Astrocyte (in vitro differentiated cells and primary cell): ENCODE measurements at regions not wholly inside any gene's neighbourhood (a gene's known extent, or its start where the extent isn't known, plus 50 kb on each side); places are given as distances from the start of the nearest gene placed in this dataset.

Experiments used
- DNase-seq: peaks from one replicate; pipeline ENCODE4 v3.0.0-alpha.2; 2010; ENCODE audit warnings: low read depth
- FAIRE-seq: peaks from 2 replicates; lab custom pipeline; 2011; peaks lifted over from hg19 to GRCh38; lab: Jason Lieb, UNC
- H2AFZ ChIP-seq: 2 replicates; pipeline ENCODE4 v1.6.0; 2012; ENCODE audit warnings: low read depth, low read length, inconsistent platforms
- H3K27ac ChIP-seq: 2 replicates; pipeline ENCODE4 v1.5.1; 2011; ENCODE audit warnings: low read depth, low read length, inconsistent platforms
- H3K27me3 ChIP-seq: 2 replicates; pipeline ENCODE4 v1.6.0; 2011; ENCODE audit warnings: low read length, inconsistent platforms; ENCODE audit not compliant: insufficient read depth
- H3K36me3 ChIP-seq: 2 replicates; pipeline ENCODE4 v1.5.1; 2011; ENCODE audit warnings: low read length, inconsistent platforms; ENCODE audit not compliant: insufficient read depth
- H3K4me1 ChIP-seq: 2 replicates; pipeline ENCODE4 v1.5.1; 2011; ENCODE audit warnings: low read length, inconsistent platforms; ENCODE audit not compliant: insufficient read depth
- H3K4me2 ChIP-seq: 2 replicates; pipeline ENCODE4 v1.6.0; 2012; ENCODE audit warnings: low read length, inconsistent platforms
- H3K4me3 ChIP-seq: 2 replicates; pipeline ENCODE4 v1.5.1; 2011; ENCODE audit warnings: low read depth, mild to moderate bottlenecking, low read length, inconsistent platforms; ENCODE audit not compliant: insufficient read depth
- H3K79me2 ChIP-seq: 2 replicates; pipeline ENCODE4 v1.6.0; 2012; ENCODE audit warnings: mild to moderate bottlenecking, low read length, inconsistent platforms; ENCODE audit not compliant: insufficient read depth
- H3K9ac ChIP-seq: 2 replicates; pipeline ENCODE4 v1.6.0; 2012; ENCODE audit warnings: mild to moderate bottlenecking, low read length, inconsistent platforms
- H3K9me3 ChIP-seq: 2 replicates; pipeline ENCODE4 v1.5.1; 2012; ENCODE audit warnings: low read depth, mild to moderate bottlenecking, low read length, inconsistent platforms; ENCODE audit not compliant: insufficient read depth
- H4K20me1 ChIP-seq: 2 replicates; pipeline ENCODE4 v1.6.0; 2012; ENCODE audit warnings: low read length, inconsistent platforms; ENCODE audit not compliant: insufficient read depth
- H3K27ac Mint-ChIP-seq: one replicate; pipeline ENCODE4 v1.8.0; 2021; ENCODE audit warnings: mild to moderate bottlenecking, mixed read lengths; ENCODE audit not compliant: unreplicated experiment
- H3K27me3 Mint-ChIP-seq: one replicate; pipeline ENCODE4 v1.8.0; 2021; ENCODE audit warnings: low read depth, mixed read lengths; ENCODE audit not compliant: unreplicated experiment
- H3K36me3 Mint-ChIP-seq: one replicate; pipeline ENCODE4 v1.8.0; 2021; ENCODE audit warnings: low read depth, mixed read lengths; ENCODE audit not compliant: unreplicated experiment
- H3K4me1 Mint-ChIP-seq: one replicate; pipeline ENCODE4 v1.8.0; 2021; ENCODE audit warnings: low read depth, mixed read lengths; ENCODE audit not compliant: unreplicated experiment
- H3K4me3 Mint-ChIP-seq: one replicate; pipeline ENCODE4 v1.8.0; 2021; ENCODE audit warnings: mild to moderate bottlenecking, moderate library complexity, mixed read lengths; ENCODE audit not compliant: unreplicated experiment
- H3K9me3 Mint-ChIP-seq: one replicate; pipeline ENCODE4 v1.8.0; 2021; ENCODE audit warnings: mild to moderate bottlenecking, mixed read lengths; ENCODE audit not compliant: unreplicated experiment
- EZH2 ChIP-seq: IDR thresholded peaks from 2 replicates; pipeline ENCODE4 v1.6.1; 2012; ENCODE audit warnings: mild to moderate bottlenecking, low read length, inconsistent platforms; ENCODE audit not compliant: insufficient read depth
- TF ChIP-seq, protein P1 (sequence below): IDR thresholded peaks from 2 replicates; pipeline ENCODE4 v1.5.1; 2011; ENCODE audit warnings: low read depth, mild to moderate bottlenecking, inconsistent platforms, low read length, moderate library complexity; ENCODE audit not compliant: insufficient read depth

DNA sequence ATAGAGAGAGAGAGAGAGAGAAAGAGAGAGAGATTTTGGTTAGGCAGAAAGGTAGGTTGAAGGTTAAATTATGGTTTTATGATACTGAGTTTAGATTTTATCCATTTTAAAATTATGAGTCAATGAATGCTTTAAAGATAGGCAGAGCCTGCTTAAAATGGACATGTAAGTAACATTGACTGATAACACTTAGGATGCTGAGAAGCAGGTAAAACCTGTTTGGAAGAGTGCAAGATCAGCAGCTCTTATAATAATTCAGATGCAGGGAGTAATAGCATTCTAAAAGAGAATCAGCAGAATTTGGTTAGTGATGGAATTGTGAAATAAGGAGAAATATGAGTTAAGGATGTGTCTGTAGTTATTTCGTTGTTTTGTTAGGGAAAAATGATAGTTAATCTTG lies 446.6 kb downstream of the PLA2G4A start:
- Mint-ChIP-seq H3K27ac (no peak overlapping the region), H3K27me3 (no peaks in the 10 kb centered on the region), H3K36me3 (no peaks in the 10 kb centered on the region), H3K9me3 (no peaks in the 10 kb centered on the region), H3K4me1 (no peaks in the 10 kb centered on the region), H3K4me3 (no peak overlapping the region)
- no peaks in the 10 kb centered on the region for H4K20me1 ChIP-seq
- no peak overlapping the region for H3K4me2 ChIP-seq
- H3K27ac ChIP-seq: no peak overlapping the region
- no peaks in the 10 kb centered on the region for H3K9me3 ChIP-seq
- no peaks in the 10 kb centered on the region for H3K27me3 ChIP-seq
- no peaks in the 10 kb centered on the region for H3K4me1 ChIP-seq
- FAIRE-seq (no peak), DNase-seq (no peak)
- no peak overlapping the region for H3K9ac ChIP-seq
- no peak for TF ChIP-seq EZH2
- TF ChIP-seq, protein P1, sequence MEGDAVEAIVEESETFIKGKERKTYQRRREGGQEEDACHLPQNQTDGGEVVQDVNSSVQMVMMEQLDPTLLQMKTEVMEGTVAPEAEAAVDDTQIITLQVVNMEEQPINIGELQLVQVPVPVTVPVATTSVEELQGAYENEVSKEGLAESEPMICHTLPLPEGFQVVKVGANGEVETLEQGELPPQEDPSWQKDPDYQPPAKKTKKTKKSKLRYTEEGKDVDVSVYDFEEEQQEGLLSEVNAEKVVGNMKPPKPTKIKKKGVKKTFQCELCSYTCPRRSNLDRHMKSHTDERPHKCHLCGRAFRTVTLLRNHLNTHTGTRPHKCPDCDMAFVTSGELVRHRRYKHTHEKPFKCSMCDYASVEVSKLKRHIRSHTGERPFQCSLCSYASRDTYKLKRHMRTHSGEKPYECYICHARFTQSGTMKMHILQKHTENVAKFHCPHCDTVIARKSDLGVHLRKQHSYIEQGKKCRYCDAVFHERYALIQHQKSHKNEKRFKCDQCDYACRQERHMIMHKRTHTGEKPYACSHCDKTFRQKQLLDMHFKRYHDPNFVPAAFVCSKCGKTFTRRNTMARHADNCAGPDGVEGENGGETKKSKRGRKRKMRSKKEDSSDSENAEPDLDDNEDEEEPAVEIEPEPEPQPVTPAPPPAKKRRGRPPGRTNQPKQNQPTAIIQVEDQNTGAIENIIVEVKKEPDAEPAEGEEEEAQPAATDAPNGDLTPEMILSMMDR: no peak
- no peaks in the 10 kb centered on the region for H3K79me2 ChIP-seq
- H2AFZ ChIP-seq: no peak overlapping the region
- H3K36me3 ChIP-seq: no peaks in the 10 kb centered on the region
- no peak overlapping the region for H3K4me3 ChIP-seq

DNA sequence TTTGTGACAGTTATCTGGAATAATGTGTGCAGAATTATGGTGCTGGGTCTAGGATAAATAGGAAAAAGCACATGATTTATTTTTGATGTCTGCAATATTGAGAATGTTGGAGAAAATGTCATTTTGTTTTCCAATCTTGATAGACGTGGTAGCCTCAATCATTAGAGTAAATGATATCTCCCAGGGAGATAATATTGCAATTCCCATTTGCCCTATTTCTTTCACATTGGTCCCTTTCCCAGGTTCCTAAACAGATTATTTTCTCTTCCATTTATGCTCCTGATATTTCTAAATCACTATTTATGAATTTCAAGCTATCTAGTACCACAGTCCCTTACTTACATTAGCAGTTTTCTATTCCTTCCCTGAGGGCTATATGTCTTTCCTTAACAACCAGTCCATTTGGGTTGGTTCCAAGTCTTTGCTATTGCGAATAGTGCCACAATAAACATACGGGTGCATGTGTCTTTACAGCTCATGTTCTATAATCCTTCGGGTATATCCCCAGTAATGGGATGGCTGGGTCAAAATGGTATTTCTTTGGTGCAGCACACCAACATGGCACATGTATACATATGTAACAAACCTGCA lies 447.3 kb downstream of the PLA2G4A start:
- Mint-ChIP-seq H3K27me3 (no peaks in the 10 kb centered on the region), H3K27ac (no peak overlapping the region), H3K4me3 (no peak overlapping the region), H3K36me3 (no peaks in the 10 kb centered on the region), H3K9me3 (no peaks in the 10 kb centered on the region), H3K4me1 (no peaks in the 10 kb centered on the region)
- H3K9me3 ChIP-seq: no peaks in the 10 kb centered on the region
- H3K4me2 ChIP-seq: no peak overlapping the region
- no peaks in the 10 kb centered on the region for H3K79me2 ChIP-seq
- no peaks in the 10 kb centered on the region for H3K27me3 ChIP-seq
- H2AFZ ChIP-seq: no peak overlapping the region
- H3K4me3 ChIP-seq: no peak overlapping the region
- FAIRE-seq (no peak), DNase-seq (no peak)
- TF ChIP-seq, protein P1: no peak
- no peak for TF ChIP-seq EZH2
- no peaks in the 10 kb centered on the region for H4K20me1 ChIP-seq
- H3K4me1 ChIP-seq: no peaks in the 10 kb centered on the region
- H3K36me3 ChIP-seq: no peaks in the 10 kb centered on the region
- no peak overlapping the region for H3K27ac ChIP-seq
- H3K9ac ChIP-seq: no peak overlapping the region

DNA sequence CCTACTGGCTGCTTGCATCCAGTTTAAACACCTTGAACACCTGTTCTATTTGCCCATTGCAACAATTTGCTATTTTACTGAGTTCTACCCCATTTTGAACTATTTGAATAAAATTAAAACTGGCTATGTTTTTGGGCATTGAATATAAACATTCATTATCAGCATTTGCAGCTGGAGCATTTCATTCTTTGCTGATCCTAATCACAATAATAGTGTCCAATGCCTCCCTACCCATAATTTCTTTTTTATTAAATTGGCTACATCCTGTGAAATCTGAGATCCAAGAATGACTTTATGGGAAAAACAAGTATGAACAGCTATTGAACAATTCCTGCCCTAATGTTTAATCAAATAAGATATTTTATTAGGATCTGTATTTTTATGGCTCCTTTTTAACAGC lies 447.9 kb downstream of the PLA2G4A start:
- FAIRE-seq (no peak), DNase-seq (no peak)
- H3K9me3 ChIP-seq: no peaks in the 10 kb centered on the region
- no peaks in the 10 kb centered on the region for H3K36me3 Mint-ChIP-seq
- no peak overlapping the region for H3K4me3 Mint-ChIP-seq
- H3K4me3 ChIP-seq: no peak overlapping the region
- H3K4me2 ChIP-seq: no peak overlapping the region
- H3K27me3 ChIP-seq: no peaks in the 10 kb centered on the region
- no peak overlapping the region for H3K27ac Mint-ChIP-seq
- no peaks in the 10 kb centered on the region for H3K27me3 Mint-ChIP-seq
- H2AFZ ChIP-seq: no peak overlapping the region
- H3K36me3 ChIP-seq: no peaks in the 10 kb centered on the region
- no peaks in the 10 kb centered on the region for H3K4me1 ChIP-seq
- H3K79me2 ChIP-seq: no peaks in the 10 kb centered on the region
- H3K4me1 Mint-ChIP-seq: no peaks in the 10 kb centered on the region
- H4K20me1 ChIP-seq: no peaks in the 10 kb centered on the region
- no peaks in the 10 kb centered on the region for H3K9me3 Mint-ChIP-seq
- H3K27ac ChIP-seq: no peak overlapping the region
- no peak overlapping the region for H3K9ac ChIP-seq
- TF ChIP-seq, protein P1: no peak
- no peak for TF ChIP-seq EZH2
